BJ (cell line): ENCODE measurements at regions not wholly inside any gene's neighbourhood (a gene's known extent, or its start where the extent isn't known, plus 50 kb on each side); places are given as distances from the start of the nearest gene placed in this dataset.
"Not testable (repeated sequence)": the region's sequence is repeated elsewhere in the genome, so short reads cannot be mapped to it uniquely, and the experiment has no call there.

ENCODE experiments used
- CTCF ChIA-PET: fragments of 350-600 bp; formaldehyde crosslinking; extraction: SDS; loops from one replicate; lab custom pipeline; 2021; ENCODE audit warnings: antibody characterized with exemption, inconsistent platforms; lab: Yijun Ruan, JAX
- POLR2A ChIA-PET: fragments of 300-600 bp; sonication (Branson Sonifier 250); formaldehyde crosslinking; extraction: SDS; loops from one replicate; lab custom pipeline; 2021; ENCODE audit warnings: antibody characterized with exemption; lab: Charles Lee
- DNase-seq: peaks from one replicate; pipeline ENCODE4 v3.0.0-alpha.2; 2011; ENCODE audit warnings: low read depth
- H3K27me3 ChIP-seq: 2 replicates; pipeline ENCODE4 v1.6.0; 2011; ENCODE audit warnings: low read length; ENCODE audit not compliant: control insufficient read depth, insufficient read depth
- H3K36me3 ChIP-seq: 2 replicates; pipeline ENCODE4 v1.5.1; 2011; ENCODE audit warnings: low read length; ENCODE audit not compliant: control insufficient read depth, insufficient read depth
- H3K4me3 ChIP-seq: 2 replicates; pipeline ENCODE4 v1.5.1; 2011; ENCODE audit warnings: low read depth, mild to moderate bottlenecking, control low read depth, low read length
- CTCF ChIP-seq: IDR thresholded peaks from 2 replicates; pipeline ENCODE4 v1.5.1; 2011; ENCODE audit warnings: low read depth, mild to moderate bottlenecking, control low read depth, inconsistent platforms, low read length, moderate library complexity; ENCODE audit not compliant: insufficient read depth

- TF ChIP-seq CTCF, result no peak
- ChIA-PET CTCF (no interaction called here), POLR2A (no interaction called here)
- no peak for DNase-seq
- Histone ChIP-seq H3K27me3 (no peaks in the 10 kb centered on the region), H3K36me3 (no peaks in the 10 kb centered on the region), H3K4me3 (no peak overlapping the region)
Observed at GRCh38 chrX:3938587-3938986, 225.1 kb upstream of the PRKX start.

GRCh38 chrX:3935196-3935595, 221.7 kb upstream of the PRKX start:
- CTCF ChIA-PET, DNase-seq, H3K36me3 ChIP-seq, POLR2A ChIA-PET, H3K27me3 ChIP-seq, H3K4me3 ChIP-seq: not testable (repeated sequence)

- CTCF ChIA-PET, H3K4me3 ChIP-seq, H3K36me3 ChIP-seq, H3K27me3 ChIP-seq, POLR2A ChIA-PET, DNase-seq: not testable (repeated sequence)
Observed at GRCh38 chrX:3920424-3921017, 207.1 kb upstream of the PRKX start.

- H3K27me3 ChIP-seq, POLR2A ChIA-PET, CTCF ChIA-PET, H3K36me3 ChIP-seq, H3K4me3 ChIP-seq, DNase-seq: not testable (repeated sequence)
Observed at GRCh38 chrX:3919668-3920423, 206.4 kb upstream of the PRKX start.

GRCh38 chrX:3914813-3915212, 201.4 kb upstream of the PRKX start:
- H3K27me3 ChIP-seq, POLR2A ChIA-PET, DNase-seq, H3K4me3 ChIP-seq, CTCF ChIA-PET, H3K36me3 ChIP-seq: not testable (repeated sequence)

- H3K36me3 ChIP-seq, H3K27me3 ChIP-seq, CTCF ChIA-PET, H3K4me3 ChIP-seq, DNase-seq, POLR2A ChIA-PET: not testable (repeated sequence)
Observed at GRCh38 chrX:3914059-3914458, 200.6 kb upstream of the PRKX start.

GRCh38 chrX:3911012-3911411, 197.6 kb upstream of the PRKX start:
- DNase-seq, POLR2A ChIA-PET, H3K27me3 ChIP-seq, H3K36me3 ChIP-seq, CTCF ChIA-PET, H3K4me3 ChIP-seq: not testable (repeated sequence)

GRCh38 chrX:3910611-3911010, 197.2 kb upstream of the PRKX start:
- H3K4me3 ChIP-seq, CTCF ChIA-PET, POLR2A ChIA-PET, H3K27me3 ChIP-seq, DNase-seq, H3K36me3 ChIP-seq: not testable (repeated sequence)

- H3K4me3 ChIP-seq, H3K27me3 ChIP-seq, POLR2A ChIA-PET, CTCF ChIA-PET, H3K36me3 ChIP-seq, DNase-seq: not testable (repeated sequence)
Observed at GRCh38 chrX:3905522-3906258, 192.2 kb upstream of the PRKX start.

GRCh38 chrX:3902222-3902621, 188.8 kb upstream of the PRKX start:
- H3K27me3 ChIP-seq, POLR2A ChIA-PET, H3K36me3 ChIP-seq, DNase-seq, H3K4me3 ChIP-seq, CTCF ChIA-PET: not testable (repeated sequence)

GRCh38 chrX:3896755-3897154, 183.3 kb upstream of the PRKX start:
- H3K4me3 ChIP-seq, POLR2A ChIA-PET, H3K27me3 ChIP-seq, H3K36me3 ChIP-seq, DNase-seq, CTCF ChIA-PET: not testable (repeated sequence)

- H3K27me3 ChIP-seq, CTCF ChIA-PET, H3K4me3 ChIP-seq, POLR2A ChIA-PET, H3K36me3 ChIP-seq, DNase-seq: not testable (repeated sequence)
Observed at GRCh38 chrX:3882553-3882920, 169.1 kb upstream of the PRKX start.
